ENCODE measurements at regions not wholly inside any gene's neighbourhood (a gene's known extent, or its start where the extent isn't known, plus 50 kb on each side); places are given as distances from the start of the nearest gene placed in this dataset.

DNA sequence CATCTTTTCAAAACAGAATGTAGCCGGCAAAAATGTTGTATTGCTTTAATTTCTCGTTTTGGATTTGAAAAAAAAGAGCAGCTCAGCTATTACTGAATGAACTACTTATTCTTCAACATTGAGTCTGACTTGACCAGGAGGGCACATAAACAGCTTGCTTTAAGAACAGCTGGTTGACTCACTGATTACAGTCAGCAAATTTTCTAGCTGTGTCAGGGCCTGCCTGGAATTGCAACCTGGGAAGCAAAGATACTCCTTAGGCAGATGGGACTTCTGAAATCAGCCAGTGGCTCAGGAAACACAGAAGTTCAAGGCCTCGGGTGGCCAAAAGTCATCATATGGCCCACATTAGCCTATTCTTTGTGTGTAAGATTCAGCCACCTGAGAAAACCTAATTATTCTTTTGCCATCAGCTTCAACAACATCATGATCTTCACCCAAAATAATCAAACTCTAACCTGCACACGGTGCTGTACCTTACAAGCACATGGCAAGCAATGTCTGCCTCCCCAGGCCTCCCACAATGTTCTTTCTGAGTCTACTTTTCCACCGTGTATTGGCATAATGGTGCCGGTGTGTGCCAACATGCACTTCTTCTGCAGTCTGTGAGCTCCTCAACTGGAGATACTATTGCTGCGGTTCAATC, 307.2 kb downstream of the HHIPL2 start:
- DNase-seq, result no peak
- H3K27me3 Mint-ChIP-seq, result no peaks in the 10 kb centered on the region

DNA sequence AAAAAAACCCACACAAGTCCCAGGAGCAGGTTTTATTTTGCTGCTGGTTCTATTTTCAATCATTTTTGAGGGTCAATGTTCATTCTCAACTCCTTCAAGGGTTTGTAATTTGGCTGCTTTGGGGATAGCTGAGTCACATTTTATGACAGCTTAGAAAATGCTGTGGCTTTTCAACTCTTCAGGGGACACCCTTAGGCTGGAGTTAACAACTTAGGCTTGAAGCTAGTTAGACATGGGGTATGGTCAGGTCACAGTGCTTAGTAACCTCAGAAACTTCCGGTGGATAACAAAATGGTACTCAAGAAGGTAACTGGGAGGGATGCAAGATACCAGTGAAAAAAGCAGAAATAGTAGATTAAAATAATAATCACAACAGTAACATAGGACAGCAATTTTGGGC, 308.8 kb downstream of the HHIPL2 start:
- H3K9me3 Mint-ChIP-seq, result no peaks in the 10 kb centered on the region
- no peaks in the 10 kb centered on the region for H3K27me3 Mint-ChIP-seq
- H3K36me3 Mint-ChIP-seq (ENCODE audit: low read depth), result no peaks in the 10 kb centered on the region
- DNase-seq, result no peak
- no peak overlapping the region for H3K27ac Mint-ChIP-seq
- H3K4me1 Mint-ChIP-seq (ENCODE audit: low read depth), result no peaks in the 10 kb centered on the region
- no peak overlapping the region for H3K4me3 Mint-ChIP-seq

More for the DNA sequence above, 307.2 kb downstream of the HHIPL2 start:
- Mint-ChIP-seq H3K9me3 (no peaks in the 10 kb centered on the region), H3K27ac (no peak overlapping the region), H3K36me3 (ENCODE audit: low read depth) (no peaks in the 10 kb centered on the region), H3K4me1 (ENCODE audit: low read depth) (no peaks in the 10 kb centered on the region), H3K4me3 (no peak overlapping the region)

DNA sequence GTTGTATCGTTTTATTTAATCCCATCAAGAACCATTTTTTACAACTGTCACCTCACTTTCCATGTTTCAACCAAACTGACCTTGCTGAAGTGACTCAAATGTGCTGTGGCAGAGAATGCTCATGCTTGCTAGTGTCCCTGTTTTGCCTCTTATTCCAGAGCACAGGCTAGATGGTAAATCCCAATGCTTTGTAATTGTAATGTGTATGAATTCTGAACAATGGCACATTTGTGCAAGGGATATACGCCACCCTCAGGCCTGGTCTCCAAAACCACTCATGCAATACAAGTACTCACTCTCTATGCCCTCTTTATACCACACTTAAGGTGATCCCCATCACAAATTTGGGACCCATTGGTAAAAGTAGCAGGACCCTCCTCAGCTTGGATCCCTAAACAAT, 313.6 kb downstream of the HHIPL2 start:
- no peaks in the 10 kb centered on the region for H3K36me3 Mint-ChIP-seq (ENCODE audit: low read depth)
- no peaks in the 10 kb centered on the region for H3K27me3 Mint-ChIP-seq
- no peaks in the 10 kb centered on the region for H3K9me3 Mint-ChIP-seq
- H3K4me3 Mint-ChIP-seq, result no peak overlapping the region
- H3K4me1 Mint-ChIP-seq (ENCODE audit: low read depth), result no peaks in the 10 kb centered on the region
- no peak for DNase-seq
- H3K27ac Mint-ChIP-seq, result no peak overlapping the region

DNA sequence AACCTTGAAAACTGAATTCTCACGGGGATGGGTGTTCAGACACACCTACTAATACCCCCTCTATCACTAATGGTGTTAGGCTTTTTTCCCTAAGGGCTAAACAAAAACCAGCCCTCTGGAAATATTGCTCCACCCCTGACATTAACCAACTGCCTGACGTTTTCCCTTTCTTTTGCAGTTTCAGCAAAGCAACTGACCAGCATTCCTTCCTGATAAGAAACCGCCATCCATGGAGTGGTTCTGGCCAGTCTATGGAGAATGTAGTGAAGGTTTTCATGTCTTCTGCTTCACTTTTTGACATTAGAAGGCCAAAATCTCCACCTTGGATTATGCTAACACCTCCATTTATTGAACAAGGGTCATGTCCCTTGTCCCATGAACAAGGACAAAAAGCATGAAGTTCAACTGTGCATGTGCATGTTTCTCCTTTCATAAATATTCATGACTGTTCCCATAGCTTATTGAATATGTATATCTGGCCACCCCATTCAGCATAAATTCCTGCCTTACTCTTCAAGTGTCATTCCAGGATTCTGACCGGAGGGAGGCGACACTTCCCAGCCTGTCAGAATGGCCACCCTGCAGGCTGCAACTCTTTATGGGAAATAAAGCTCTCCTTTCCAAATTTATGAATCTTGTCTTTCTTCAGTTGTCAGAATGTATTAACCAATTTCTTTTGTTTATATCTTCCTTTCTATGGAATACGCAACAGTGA, 314.3 kb downstream of the HHIPL2 start:
- Mint-ChIP-seq H3K36me3 (ENCODE audit: low read depth) (no peaks in the 10 kb centered on the region), H3K4me3 (no peak overlapping the region), H3K9me3 (no peaks in the 10 kb centered on the region), H3K27ac (no peak overlapping the region), H3K4me1 (ENCODE audit: low read depth) (no peaks in the 10 kb centered on the region), H3K27me3 (no peaks in the 10 kb centered on the region)
- no peak for DNase-seq

DNA sequence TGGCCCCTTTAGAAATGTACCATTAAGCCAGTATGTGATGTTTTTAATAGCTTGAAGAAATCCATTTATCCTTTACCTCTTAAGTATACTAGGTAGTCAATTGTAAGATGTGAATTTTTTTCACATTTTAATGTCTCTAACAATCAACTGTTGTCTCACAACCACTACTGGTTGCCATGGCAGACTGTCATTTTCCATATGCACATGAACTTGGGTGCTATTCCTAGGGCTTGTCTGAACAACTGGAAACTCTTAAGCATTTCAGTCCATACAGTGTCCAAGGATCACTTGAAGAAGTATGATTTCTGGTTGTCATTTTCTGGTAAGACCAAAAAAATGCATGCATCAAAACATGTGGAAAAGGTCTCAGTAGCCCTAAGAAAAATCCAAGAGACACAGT, 315.1 kb downstream of the HHIPL2 start:
- H3K4me3 Mint-ChIP-seq, result no peak overlapping the region
- no peaks in the 10 kb centered on the region for H3K36me3 Mint-ChIP-seq (ENCODE audit: low read depth)
- no peak for DNase-seq
- H3K27me3 Mint-ChIP-seq, result no peaks in the 10 kb centered on the region
- H3K9me3 Mint-ChIP-seq, result peaks cover 2% of the 10 kb centered on the region
- no peaks in the 10 kb centered on the region for H3K4me1 Mint-ChIP-seq (ENCODE audit: low read depth)
- no peak overlapping the region for H3K27ac Mint-ChIP-seq

DNA sequence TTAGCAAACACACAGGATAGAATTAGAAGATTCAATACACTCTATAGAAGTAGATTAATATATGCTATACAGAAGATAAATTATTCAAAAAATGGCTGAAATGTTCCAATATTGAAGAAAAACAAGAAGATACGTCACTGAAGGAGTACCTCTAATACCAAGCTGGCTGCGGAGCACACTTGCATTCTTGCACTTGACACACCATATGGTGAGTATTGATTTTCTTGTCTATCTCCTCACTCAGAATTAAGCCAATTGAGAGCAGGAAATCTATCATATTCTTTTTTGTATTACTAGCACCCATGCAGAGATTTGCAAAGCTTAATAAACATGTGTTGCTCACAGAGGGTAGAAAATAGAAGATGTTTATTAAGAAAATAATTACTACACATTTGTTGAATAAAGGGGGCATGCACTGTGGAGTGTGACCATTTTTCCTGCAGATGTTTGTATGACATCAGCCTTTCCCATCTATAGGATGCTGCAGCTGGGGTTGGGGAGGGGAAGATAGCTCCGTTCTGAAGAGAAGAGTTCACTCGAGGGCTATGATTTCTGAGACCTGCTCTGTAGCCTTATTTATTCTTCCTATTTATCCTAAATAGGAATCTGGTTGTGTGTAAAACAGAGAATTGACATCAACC, 318.1 kb downstream of the HHIPL2 start:
- peaks cover 8% of the 10 kb centered on the region for H3K9me3 Mint-ChIP-seq
- no peaks in the 10 kb centered on the region for H3K36me3 Mint-ChIP-seq (ENCODE audit: low read depth)
- H3K4me3 Mint-ChIP-seq, result no peak overlapping the region
- H3K4me1 Mint-ChIP-seq (ENCODE audit: low read depth), result no peaks in the 10 kb centered on the region
- no peak overlapping the region for H3K27ac Mint-ChIP-seq
- no peak for DNase-seq
- H3K27me3 Mint-ChIP-seq, result no peaks in the 10 kb centered on the region

DNA sequence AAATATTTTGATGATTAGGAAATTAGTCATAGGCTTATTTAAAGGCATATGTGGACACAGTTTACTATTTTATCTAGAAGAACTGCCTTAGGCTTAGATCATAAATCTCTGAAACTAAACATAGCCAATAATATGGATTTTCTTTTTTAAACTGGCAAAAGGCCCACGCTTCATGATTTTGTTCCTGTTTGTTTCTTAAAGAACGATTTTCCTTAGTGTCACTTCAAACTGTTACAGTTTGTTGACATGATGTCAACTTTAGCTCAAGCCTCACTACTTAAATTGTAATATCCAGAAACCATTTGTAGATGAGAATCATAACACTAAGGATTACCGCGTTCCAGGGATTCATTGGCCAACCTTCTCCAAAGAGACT, 322.6 kb downstream of the HHIPL2 start:
- Mint-ChIP-seq H3K9me3 (peaks cover 8% of the 10 kb centered on the region), H3K4me1 (ENCODE audit: low read depth) (no peaks in the 10 kb centered on the region), H3K27me3 (no peaks in the 10 kb centered on the region), H3K4me3 (no peak overlapping the region), H3K27ac (no peak overlapping the region), H3K36me3 (ENCODE audit: low read depth) (no peaks in the 10 kb centered on the region)
- DNase-seq, result no peak

DNA sequence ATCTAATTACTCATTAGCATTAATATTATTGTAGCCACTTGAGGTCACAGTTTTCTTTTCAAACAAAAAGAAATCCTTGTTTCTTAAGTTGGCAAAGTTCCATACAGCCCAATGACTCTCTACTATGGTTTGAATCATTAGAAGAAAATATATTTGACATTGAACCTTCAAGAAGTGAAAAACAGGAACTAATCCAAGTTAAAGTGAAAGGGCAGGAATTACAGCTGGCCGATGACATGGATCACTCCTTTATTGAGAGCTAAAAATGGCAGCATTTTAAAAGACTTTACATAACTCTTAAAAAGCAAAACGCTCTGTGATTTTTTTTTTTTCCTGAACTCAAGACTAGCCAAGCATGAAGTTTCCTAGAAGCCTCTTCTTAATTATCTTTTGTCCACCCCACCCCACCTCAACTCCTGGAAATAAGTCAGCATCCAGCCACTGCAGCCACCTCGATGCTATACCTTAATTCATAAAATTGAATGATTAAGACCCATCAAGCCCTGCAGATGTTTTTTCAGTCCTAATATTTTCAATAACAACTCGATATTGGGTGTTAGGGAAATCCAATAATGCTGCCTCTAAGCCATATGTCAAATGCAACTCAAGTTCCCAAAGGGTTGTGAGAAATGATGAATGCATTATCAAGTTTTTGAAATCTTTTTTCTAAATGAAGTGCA, 323.1 kb downstream of the HHIPL2 start:
- Mint-ChIP-seq H3K4me3 (no peak overlapping the region), H3K36me3 (ENCODE audit: low read depth) (no peaks in the 10 kb centered on the region), H3K9me3 (peaks cover 13% of the 10 kb centered on the region), H3K27me3 (no peaks in the 10 kb centered on the region), H3K27ac (no peak overlapping the region), H3K4me1 (ENCODE audit: low read depth) (no peaks in the 10 kb centered on the region)
- no peak for DNase-seq

DNA sequence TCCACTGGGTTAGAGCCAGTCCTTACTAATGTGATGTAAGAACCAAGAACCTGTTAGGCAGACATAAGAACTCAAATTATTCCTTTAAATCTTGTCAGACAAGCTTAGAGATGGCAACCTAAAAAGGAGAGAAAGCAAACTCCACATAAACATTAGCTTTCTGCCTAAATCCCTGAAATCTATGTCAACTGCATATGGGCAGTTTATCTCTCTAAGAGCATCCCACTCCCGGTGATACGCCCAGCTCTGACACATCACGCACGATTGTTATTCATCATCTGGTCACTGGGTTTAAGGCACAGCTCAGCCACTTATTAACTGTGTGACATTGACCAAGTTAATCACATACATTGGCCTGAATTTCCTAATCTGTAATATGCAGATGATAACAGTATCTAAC, 323.7 kb downstream of the HHIPL2 start:
- Mint-ChIP-seq H3K36me3 (ENCODE audit: low read depth) (no peaks in the 10 kb centered on the region), H3K27ac (no peak overlapping the region), H3K4me1 (ENCODE audit: low read depth) (no peaks in the 10 kb centered on the region), H3K9me3 (peaks cover 16% of the 10 kb centered on the region), H3K27me3 (no peaks in the 10 kb centered on the region), H3K4me3 (no peak overlapping the region)
- no peak for DNase-seq

DNA sequence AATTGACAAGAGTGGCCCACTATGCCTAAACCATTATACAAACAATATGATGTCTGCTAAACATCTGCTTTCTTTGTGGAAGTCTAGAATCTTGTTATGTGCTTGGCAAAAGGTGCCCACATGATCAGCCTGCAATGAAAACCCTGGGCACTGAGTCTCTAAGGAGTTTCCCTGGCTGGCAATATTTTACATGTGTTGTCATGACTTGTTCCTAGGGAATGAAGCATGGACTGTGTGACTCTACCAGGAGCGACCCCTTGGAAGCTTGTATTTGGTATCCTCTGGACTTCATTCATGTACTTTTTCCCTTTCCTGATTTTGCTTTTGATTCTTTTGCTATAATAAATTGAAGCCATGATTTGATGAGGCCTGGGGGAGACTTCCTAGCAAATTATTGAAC, 324.9 kb downstream of the HHIPL2 start:
- Mint-ChIP-seq H3K27ac (no peak overlapping the region), H3K4me3 (no peak overlapping the region), H3K9me3 (peaks cover 22% of the 10 kb centered on the region), H3K27me3 (no peaks in the 10 kb centered on the region), H3K4me1 (ENCODE audit: low read depth) (no peaks in the 10 kb centered on the region), H3K36me3 (ENCODE audit: low read depth) (no peaks in the 10 kb centered on the region)
- no peak for DNase-seq

DNA sequence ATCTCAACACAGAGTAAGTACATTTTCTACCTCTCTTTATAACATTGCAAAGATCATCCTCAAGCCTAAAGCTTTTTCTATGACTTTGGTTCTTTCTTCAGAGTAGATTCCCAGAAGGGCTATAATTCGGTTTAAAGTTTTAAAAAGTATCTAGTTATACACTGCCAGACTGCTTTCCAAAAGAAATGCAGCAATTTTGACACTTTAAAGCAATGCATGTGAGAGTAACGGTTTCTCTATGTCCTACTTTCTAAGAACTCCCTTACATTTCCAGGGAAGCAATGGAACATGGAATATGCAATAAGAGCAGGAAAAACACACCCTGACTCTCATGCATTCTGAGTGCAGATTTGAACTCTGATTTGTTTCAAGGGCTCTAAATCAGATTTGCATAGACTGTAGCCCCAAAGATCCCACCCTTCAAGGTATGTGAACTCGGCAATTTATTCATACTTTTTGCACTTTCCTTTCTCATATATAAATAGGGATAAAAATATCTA, 331.6 kb downstream of the HHIPL2 start:
- H3K4me3 Mint-ChIP-seq, result no peak overlapping the region
- no peaks in the 10 kb centered on the region for H3K4me1 Mint-ChIP-seq (ENCODE audit: low read depth)
- H3K9me3 Mint-ChIP-seq, result peaks cover 14% of the 10 kb centered on the region
- H3K27me3 Mint-ChIP-seq, result no peaks in the 10 kb centered on the region
- H3K36me3 Mint-ChIP-seq (ENCODE audit: low read depth), result no peaks in the 10 kb centered on the region
- no peak for DNase-seq
- no peak overlapping the region for H3K27ac Mint-ChIP-seq

DNA sequence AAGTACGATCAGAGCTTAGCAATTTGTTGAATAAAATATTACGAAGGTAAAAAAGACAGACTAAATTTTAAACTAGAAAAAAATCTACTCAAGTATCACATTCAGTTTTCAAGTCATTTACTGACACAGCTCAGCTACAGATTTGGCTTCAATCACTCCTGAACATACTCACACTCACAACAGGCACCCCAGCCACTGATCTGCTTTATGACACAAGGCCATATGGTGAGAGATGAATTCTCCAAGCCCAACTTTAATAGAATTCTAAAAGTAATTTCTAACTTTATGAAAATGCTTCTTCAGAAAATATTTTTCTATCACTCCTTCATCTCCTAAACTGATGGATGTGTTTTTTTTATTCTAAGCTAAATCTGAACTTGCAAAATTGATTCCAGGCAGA, 337.1 kb downstream of the HHIPL2 start:
- H3K4me3 Mint-ChIP-seq, result no peak overlapping the region
- DNase-seq, result no peak
- H3K27ac Mint-ChIP-seq, result no peak overlapping the region
- H3K36me3 Mint-ChIP-seq (ENCODE audit: low read depth), result no peaks in the 10 kb centered on the region
- H3K27me3 Mint-ChIP-seq, result peaks cover 4% of the 10 kb centered on the region
- no peaks in the 10 kb centered on the region for H3K9me3 Mint-ChIP-seq
- H3K4me1 Mint-ChIP-seq (ENCODE audit: low read depth), result no peaks in the 10 kb centered on the region

DNA sequence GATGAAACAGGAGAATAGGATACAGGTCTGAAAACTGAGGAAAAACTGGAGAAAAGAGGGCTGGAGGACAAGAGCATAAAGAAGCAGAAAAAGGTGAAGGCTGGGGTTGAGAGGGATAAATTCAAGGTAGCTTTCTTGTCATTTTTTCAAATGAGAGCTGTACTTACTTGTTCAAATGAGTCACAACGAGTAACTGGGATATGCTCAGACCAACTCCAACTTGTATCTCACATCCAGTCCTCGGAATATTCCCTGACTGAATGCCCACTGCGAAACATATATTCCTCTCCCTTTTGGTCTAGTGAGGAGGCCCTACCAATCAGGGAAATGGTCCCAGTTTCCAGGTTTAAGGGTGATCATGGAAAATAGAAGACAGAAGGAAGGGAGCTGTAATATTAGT, 343.4 kb downstream of the HHIPL2 start:
- peaks cover 4% of the 10 kb centered on the region for H3K27me3 Mint-ChIP-seq
- H3K36me3 Mint-ChIP-seq (ENCODE audit: low read depth), result no peaks in the 10 kb centered on the region
- H3K27ac Mint-ChIP-seq, result no peak overlapping the region
- no peak for DNase-seq
- H3K4me1 Mint-ChIP-seq (ENCODE audit: low read depth), result no peaks in the 10 kb centered on the region
- H3K4me3 Mint-ChIP-seq, result no peak overlapping the region
- no peaks in the 10 kb centered on the region for H3K9me3 Mint-ChIP-seq

DNA sequence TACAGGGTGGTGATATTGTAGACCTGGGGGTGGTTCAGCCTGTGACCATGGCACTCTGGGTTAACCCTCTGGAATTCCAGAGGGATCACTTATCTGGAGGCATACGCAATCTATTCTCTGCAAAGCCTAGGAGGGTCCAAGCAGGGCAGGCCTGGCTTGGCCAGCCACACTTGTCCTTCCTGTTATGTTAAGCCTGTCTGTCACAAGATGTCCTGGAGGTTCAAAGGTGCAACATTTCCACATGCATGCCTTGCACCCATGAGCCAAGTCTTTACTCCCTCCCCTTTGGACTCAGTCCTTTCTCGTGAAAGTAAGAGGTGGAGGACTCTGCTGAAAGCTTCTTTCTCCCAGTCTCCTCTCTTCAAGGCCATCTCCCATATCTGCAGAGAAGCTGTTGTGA, 345.1 kb downstream of the HHIPL2 start:
- no peaks in the 10 kb centered on the region for H3K36me3 Mint-ChIP-seq (ENCODE audit: low read depth)
- no peak overlapping the region for H3K4me3 Mint-ChIP-seq
- no peak for DNase-seq
- no peak overlapping the region for H3K27ac Mint-ChIP-seq
- H3K9me3 Mint-ChIP-seq, result no peaks in the 10 kb centered on the region
- H3K27me3 Mint-ChIP-seq, result no peaks in the 10 kb centered on the region
- H3K4me1 Mint-ChIP-seq (ENCODE audit: low read depth), result no peaks in the 10 kb centered on the region

DNA sequence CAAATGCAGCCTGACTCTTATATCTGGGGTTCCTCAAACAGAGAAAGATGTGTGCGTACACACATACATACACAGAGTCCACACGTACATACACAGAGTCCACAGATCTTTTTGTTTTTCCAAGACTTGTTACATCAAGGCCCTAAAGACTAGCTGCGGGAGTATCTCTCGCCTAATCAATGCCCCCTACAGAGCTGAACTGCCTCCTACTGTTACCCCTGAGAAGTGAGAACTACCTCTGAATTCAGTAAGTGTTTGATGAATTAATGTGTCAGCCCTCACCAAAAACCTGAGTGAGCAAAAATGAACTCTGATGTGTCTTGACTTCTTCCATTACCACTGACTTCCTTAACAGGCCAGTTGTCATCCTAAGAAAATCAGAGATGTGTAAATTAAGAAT, 351.2 kb downstream of the HHIPL2 start:
- Mint-ChIP-seq H3K4me1 (ENCODE audit: low read depth) (no peaks in the 10 kb centered on the region), H3K36me3 (ENCODE audit: low read depth) (no peaks in the 10 kb centered on the region)
- no peak for DNase-seq

More for the DNA sequence above, 351.2 kb downstream of the HHIPL2 start:
- no peaks in the 10 kb centered on the region for H3K27me3 Mint-ChIP-seq
- H3K27ac Mint-ChIP-seq, result no peak overlapping the region
- H3K9me3 Mint-ChIP-seq, result peaks cover 2% of the 10 kb centered on the region
- H3K4me3 Mint-ChIP-seq, result no peak overlapping the region
